Neuron (in vitro differentiated cells): ENCODE measurements at regions not wholly inside any gene's neighbourhood (a gene's known extent, or its start where the extent isn't known, plus 50 kb on each side); places are given as distances from the start of the nearest gene placed in this dataset.

Source experiments
- H2AFZ ChIP-seq: one replicate; pipeline ENCODE4 v1.6.1; 2013; ENCODE audit warnings: low read depth, mild to moderate bottlenecking, inconsistent platforms, low read length, moderate library complexity
- H3K27me3 ChIP-seq: one replicate; pipeline ENCODE4 v1.6.1; 2013; ENCODE audit warnings: low read length; ENCODE audit not compliant: insufficient read depth
- H3K36me3 ChIP-seq: one replicate; pipeline ENCODE4 v1.6.1; 2013; ENCODE audit warnings: low read length; ENCODE audit not compliant: insufficient read depth
- H3K4me1 ChIP-seq: one replicate; pipeline ENCODE4 v1.6.1; 2013; ENCODE audit warnings: low read length; ENCODE audit not compliant: insufficient read depth
- H3K4me3 ChIP-seq: 2 replicates; pipeline ENCODE4 v1.5.1; 2013; ENCODE audit warnings: mild to moderate bottlenecking, low read length, moderate library complexity
- H3K9me3 ChIP-seq: one replicate; pipeline ENCODE4 v1.6.1; 2013; ENCODE audit warnings: low read length

- no peaks in the 10 kb centered on the region for H3K9me3 ChIP-seq
- no peak overlapping the region for H3K4me3 ChIP-seq
- H2AFZ ChIP-seq: peak overlapping the region; percentile 73
- no peaks in the 10 kb centered on the region for H3K36me3 ChIP-seq
- H3K4me1 ChIP-seq: peaks cover 6% of the 10 kb centered on the region
- no peaks in the 10 kb centered on the region for H3K27me3 ChIP-seq
Observed at GRCh38 chr10:55024713-55025112, 223.7 kb upstream of the PCDH15 start.

- Histone ChIP-seq H3K27me3 (no peaks in the 10 kb centered on the region), H3K36me3 (no peaks in the 10 kb centered on the region), H2AFZ (no peak overlapping the region), H3K4me1 (peaks cover 4% of the 10 kb centered on the region), H3K4me3 (no peak overlapping the region), H3K9me3 (no peaks in the 10 kb centered on the region)
Observed at GRCh38 chr10:55019439-55019838, 218.4 kb upstream of the PCDH15 start.

DNA sequence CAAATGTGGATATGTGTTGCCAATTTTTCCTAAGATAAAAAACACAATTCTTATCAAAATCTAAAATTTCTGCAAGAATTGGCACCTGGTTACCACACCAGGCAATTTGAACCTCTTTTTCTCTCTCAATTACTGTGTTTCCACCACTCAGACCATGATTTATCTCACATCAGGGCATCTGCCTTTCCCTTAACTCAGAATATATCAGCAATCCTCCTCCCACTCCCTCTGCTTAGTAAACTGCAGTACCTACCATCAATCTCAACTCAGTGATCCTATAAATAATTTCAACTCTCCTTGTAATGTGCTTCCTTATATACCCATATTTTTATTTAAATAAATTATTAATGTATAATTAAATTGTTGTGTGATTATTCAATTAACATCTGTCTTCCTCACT, 212.3 kb upstream of the PCDH15 start:
- H2AFZ ChIP-seq: no peak overlapping the region
- no peaks in the 10 kb centered on the region for H3K27me3 ChIP-seq
- no peak overlapping the region for H3K4me3 ChIP-seq
- no peaks in the 10 kb centered on the region for H3K9me3 ChIP-seq
- peaks cover 9% of the 10 kb centered on the region for H3K4me1 ChIP-seq
- no peaks in the 10 kb centered on the region for H3K36me3 ChIP-seq

- no peaks in the 10 kb centered on the region for H3K36me3 ChIP-seq
- H3K4me3 ChIP-seq: no peak overlapping the region
- H3K9me3 ChIP-seq: peaks cover 4% of the 10 kb centered on the region
- H2AFZ ChIP-seq: no peak overlapping the region
- peaks cover 7% of the 10 kb centered on the region for H3K4me1 ChIP-seq
- no peaks in the 10 kb centered on the region for H3K27me3 ChIP-seq
Observed at GRCh38 chr10:55002420-55002819, 201.4 kb upstream of the PCDH15 start.

GRCh38 chr10:55001422-55001821, 200.4 kb upstream of the PCDH15 start:
- Histone ChIP-seq H2AFZ (no peak overlapping the region), H3K4me1 (peaks cover 7% of the 10 kb centered on the region), H3K4me3 (no peak overlapping the region), H3K27me3 (no peaks in the 10 kb centered on the region), H3K36me3 (no peaks in the 10 kb centered on the region), H3K9me3 (peaks cover 4% of the 10 kb centered on the region)

DNA sequence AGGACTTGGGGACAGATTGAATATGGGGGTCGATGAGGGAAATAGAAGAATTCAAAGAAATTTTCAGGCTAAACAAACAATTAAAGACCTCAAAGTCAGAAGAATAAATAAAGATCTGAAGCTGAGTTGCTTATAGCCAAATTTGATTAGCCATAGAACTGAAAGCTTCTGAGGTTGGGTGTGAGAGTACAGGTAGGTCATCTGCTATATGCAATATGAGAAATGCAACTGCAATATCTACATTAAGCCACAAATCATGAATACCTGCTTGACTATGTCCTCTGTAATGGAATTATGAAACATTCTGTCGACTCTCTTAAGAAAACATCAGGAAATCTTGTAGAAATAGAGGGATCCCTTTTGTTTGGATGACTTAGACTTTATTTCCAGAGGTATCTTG, 192.1 kb upstream of the PCDH15 start:
- H3K36me3 ChIP-seq: no peaks in the 10 kb centered on the region
- H3K4me3 ChIP-seq: no peak overlapping the region
- H3K27me3 ChIP-seq: no peaks in the 10 kb centered on the region
- no peaks in the 10 kb centered on the region for H3K9me3 ChIP-seq
- no peak overlapping the region for H2AFZ ChIP-seq
- H3K4me1 ChIP-seq: no peaks in the 10 kb centered on the region

- Histone ChIP-seq H2AFZ (no peak overlapping the region), H3K9me3 (no peaks in the 10 kb centered on the region), H3K36me3 (no peaks in the 10 kb centered on the region)
Observed at GRCh38 chr10:54985732-54986131, 184.7 kb upstream of the PCDH15 start.

DNA sequence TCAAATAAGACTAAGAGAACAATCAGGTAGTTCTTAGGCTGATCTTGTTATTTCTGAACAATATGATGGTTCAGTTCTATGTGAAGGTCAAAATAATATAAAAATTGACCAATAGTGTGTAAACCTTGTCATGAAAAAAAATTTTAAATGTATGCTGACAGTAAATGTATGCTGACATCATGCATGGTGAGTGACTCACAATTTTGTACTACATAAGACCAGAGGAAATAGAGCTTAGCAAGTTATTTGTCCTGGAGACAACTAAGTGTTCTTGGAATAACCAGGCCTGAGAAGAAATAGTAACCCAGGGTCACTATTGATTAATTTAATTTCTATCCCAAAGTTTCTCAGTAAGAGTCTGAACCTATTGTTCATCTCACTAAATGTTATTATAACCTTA, 182.2 kb upstream of the PCDH15 start:
- H3K4me3 ChIP-seq: no peak overlapping the region
- no peaks in the 10 kb centered on the region for H3K4me1 ChIP-seq
- no peaks in the 10 kb centered on the region for H3K36me3 ChIP-seq
- H3K9me3 ChIP-seq: no peaks in the 10 kb centered on the region
- no peaks in the 10 kb centered on the region for H3K27me3 ChIP-seq
- H2AFZ ChIP-seq: no peak overlapping the region

More at GRCh38 chr10:54985732-54986131, 184.7 kb upstream of the PCDH15 start:
- no peaks in the 10 kb centered on the region for H3K4me1 ChIP-seq
- no peak overlapping the region for H3K4me3 ChIP-seq
- no peaks in the 10 kb centered on the region for H3K27me3 ChIP-seq

DNA sequence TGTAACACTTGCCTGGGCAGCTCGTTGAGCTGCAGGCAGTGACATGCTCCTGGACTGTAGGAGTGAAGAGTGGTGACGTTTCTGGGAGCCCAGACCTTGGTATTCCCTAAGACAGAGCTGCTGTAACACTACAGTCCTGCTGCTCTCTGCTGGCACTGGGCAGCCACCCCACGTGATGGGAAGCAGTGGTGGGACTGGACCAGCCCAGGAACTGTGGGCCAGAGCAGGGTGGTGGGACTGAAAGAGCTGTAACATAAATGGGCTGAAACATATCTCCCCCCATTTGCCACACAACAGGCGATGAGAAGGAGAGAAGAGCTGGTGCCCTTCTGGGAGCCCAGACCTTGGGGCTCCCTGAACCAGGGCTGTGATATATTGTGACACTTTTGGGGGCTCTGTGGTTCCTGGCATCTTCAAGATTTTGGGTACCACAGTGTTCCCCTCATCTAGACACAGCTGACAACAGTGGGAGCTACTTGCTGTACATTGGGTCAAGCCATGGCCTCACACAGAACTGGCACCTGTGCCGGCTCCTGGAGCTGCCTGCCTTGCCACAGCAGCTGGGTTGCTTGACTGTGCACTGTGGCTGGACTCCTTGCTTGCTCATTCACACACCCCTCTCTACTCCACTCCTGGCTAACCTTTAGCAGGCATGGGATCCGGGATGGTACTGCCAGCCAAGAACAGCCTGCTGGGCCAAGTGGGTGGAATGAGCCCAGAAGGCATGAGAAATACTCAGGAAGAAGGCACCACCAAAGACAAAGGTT, 161.3 kb upstream of the PCDH15 start:
- Histone ChIP-seq H2AFZ (no peak overlapping the region), H3K27me3 (no peaks in the 10 kb centered on the region), H3K4me1 (no peaks in the 10 kb centered on the region), H3K36me3 (no peaks in the 10 kb centered on the region), H3K9me3 (peaks cover 3% of the 10 kb centered on the region), H3K4me3 (no peak overlapping the region)

- Histone ChIP-seq H3K9me3 (peaks cover 3% of the 10 kb centered on the region), H3K4me3 (no peak overlapping the region), H2AFZ (no peak overlapping the region), H3K36me3 (no peaks in the 10 kb centered on the region), H3K27me3 (no peaks in the 10 kb centered on the region), H3K4me1 (no peaks in the 10 kb centered on the region)
Observed at GRCh38 chr10:54961040-54961439, 160.0 kb upstream of the PCDH15 start.

GRCh38 chr10:54958844-54959243, 157.8 kb upstream of the PCDH15 start:
- Histone ChIP-seq H2AFZ (no peak overlapping the region), H3K9me3 (peaks cover 3% of the 10 kb centered on the region), H3K4me3 (no peak overlapping the region), H3K36me3 (no peaks in the 10 kb centered on the region), H3K4me1 (no peaks in the 10 kb centered on the region), H3K27me3 (no peaks in the 10 kb centered on the region)

- H2AFZ ChIP-seq: no peak overlapping the region
- no peaks in the 10 kb centered on the region for H3K36me3 ChIP-seq
- H3K4me1 ChIP-seq: no peaks in the 10 kb centered on the region
- no peaks in the 10 kb centered on the region for H3K9me3 ChIP-seq
- H3K4me3 ChIP-seq: no peak overlapping the region
- no peaks in the 10 kb centered on the region for H3K27me3 ChIP-seq
Observed at GRCh38 chr10:54947605-54948004, 146.6 kb upstream of the PCDH15 start.

GRCh38 chr10:54940418-54940817, 139.4 kb upstream of the PCDH15 start:
- no peaks in the 10 kb centered on the region for H3K36me3 ChIP-seq
- no peak overlapping the region for H3K4me3 ChIP-seq
- no peak overlapping the region for H2AFZ ChIP-seq
- H3K9me3 ChIP-seq: no peaks in the 10 kb centered on the region
- no peaks in the 10 kb centered on the region for H3K4me1 ChIP-seq
- H3K27me3 ChIP-seq: no peaks in the 10 kb centered on the region

DNA sequence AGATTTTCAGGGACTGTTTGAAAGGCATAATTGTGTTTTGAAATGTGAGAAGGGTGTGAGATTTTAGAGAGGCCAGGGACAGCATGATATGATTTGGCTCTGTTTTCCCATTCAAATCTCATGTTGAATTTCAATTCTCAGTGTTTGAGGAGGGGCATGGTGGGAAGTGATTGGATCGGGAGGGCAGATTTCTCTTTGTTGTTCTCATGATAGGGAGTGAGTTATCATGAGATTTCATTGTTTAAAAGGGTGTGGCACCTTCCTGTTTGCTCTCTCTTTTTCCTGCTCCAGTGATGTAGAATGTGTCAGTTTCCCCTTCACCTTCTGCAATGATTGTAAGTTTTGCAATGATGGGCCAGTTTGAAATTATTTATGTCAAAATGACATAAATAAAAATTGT, 113.0 kb upstream of the PCDH15 start:
- Histone ChIP-seq H3K27me3 (no peaks in the 10 kb centered on the region), H3K4me1 (no peaks in the 10 kb centered on the region), H3K4me3 (no peak overlapping the region)

More for the DNA sequence above, 113.0 kb upstream of the PCDH15 start:
- H3K9me3 ChIP-seq: peaks cover 4% of the 10 kb centered on the region
- no peak overlapping the region for H2AFZ ChIP-seq
- no peaks in the 10 kb centered on the region for H3K36me3 ChIP-seq
